GM21447 (cell line): ENCODE measurements at regions not wholly inside any gene's neighbourhood (a gene's known extent, or its start where the extent isn't known, plus 50 kb on each side); places are given as distances from the start of the nearest gene placed in this dataset.

Experiments used
- ATAC-seq: cut with Tn5 transposase; IDR thresholded peaks from one replicate; pipeline ENCODE4 v1.9.1; 2021; ENCODE audit not compliant: unreplicated experiment

- no peak for ATAC-seq
Measured at GRCh38 chr11:129590030-129590752, 214.5 kb downstream of the BARX2 start.

- no peak for ATAC-seq
Measured at GRCh38 chr11:129590753-129591475, 215.3 kb downstream of the BARX2 start.

GRCh38 chr11:129591527-129591926 is 215.9 kb downstream of the BARX2 start:
- ATAC-seq = no peak

- ATAC-seq = no peak
Measured at GRCh38 chr11:129592191-129592590, 216.5 kb downstream of the BARX2 start.

- no peak for ATAC-seq
Measured at GRCh38 chr11:129593098-129593497, 217.4 kb downstream of the BARX2 start.

GRCh38 chr11:129595038-129595962 is 219.7 kb downstream of the BARX2 start:
- ATAC-seq = no peak

- ATAC-seq = no peak
Measured at GRCh38 chr11:129596351-129596750, 219.3 kb upstream of the TMEM45B start.

GRCh38 chr11:129598378-129598777 is 217.3 kb upstream of the TMEM45B start:
- ATAC-seq = no peak

- no peak for ATAC-seq
Measured at GRCh38 chr11:129605815-129606214, 209.8 kb upstream of the TMEM45B start.

GRCh38 chr11:129608711-129609110 is 206.9 kb upstream of the TMEM45B start:
- no peak for ATAC-seq

GRCh38 chr11:129610125-129610524 is 205.5 kb upstream of the TMEM45B start:
- ATAC-seq = no peak

GRCh38 chr11:129610545-129610944 is 205.1 kb upstream of the TMEM45B start:
- no peak for ATAC-seq

- no peak for ATAC-seq
Measured at GRCh38 chr11:129611661-129612446, 203.8 kb upstream of the TMEM45B start.

GRCh38 chr11:129612447-129612961 is 203.1 kb upstream of the TMEM45B start:
- ATAC-seq = no peak

- no peak for ATAC-seq
Measured at GRCh38 chr11:129613071-129613470, 202.6 kb upstream of the TMEM45B start.

GRCh38 chr11:129614256-129614944 is 201.2 kb upstream of the TMEM45B start:
- no peak for ATAC-seq

GRCh38 chr11:129618046-129618569 is 197.5 kb upstream of the TMEM45B start:
- no peak for ATAC-seq

- no peak for ATAC-seq
Measured at GRCh38 chr11:129620237-129621104, 195.2 kb upstream of the TMEM45B start.

GRCh38 chr11:129625930-129626329 is 189.7 kb upstream of the TMEM45B start:
- no peak for ATAC-seq
